ENCODE measurements at regions not wholly inside any gene's neighbourhood (a gene's known extent, or its start where the extent isn't known, plus 50 kb on each side); places are given as distances from the start of the nearest gene placed in this dataset.
"Not testable (repeated sequence)": the region's sequence is repeated elsewhere in the genome, so short reads cannot be mapped to it uniquely, and the experiment has no call there.

DNA sequence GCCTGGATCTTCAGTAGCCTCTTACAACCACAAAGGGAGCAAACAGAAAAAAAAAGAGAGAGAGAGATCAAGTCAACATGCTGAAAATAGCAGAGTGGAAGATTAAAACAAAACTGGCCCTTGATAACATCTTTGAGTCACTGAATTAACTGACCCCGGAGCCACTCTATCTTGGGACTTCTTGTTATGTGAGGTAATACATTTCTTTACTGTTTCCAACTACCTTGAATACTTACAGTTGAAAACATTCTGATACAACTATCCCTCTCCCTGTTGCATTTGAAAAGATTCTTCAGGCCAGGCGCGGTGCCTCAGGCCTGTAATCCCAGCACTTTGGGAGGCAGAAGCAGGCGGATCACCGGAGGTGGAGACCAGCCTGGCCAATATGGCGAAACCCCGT lies 208.1 kb downstream of the MEMO1 start:
- DNase-seq (ENCODE audit: low read depth, low spot score), result no peak
- CTCF ChIA-PET, result no interaction called here
- no peak overlapping the region for H3K4me3 ChIP-seq (ENCODE audit: low read depth, low read length)
- TF ChIP-seq, protein P1, sequence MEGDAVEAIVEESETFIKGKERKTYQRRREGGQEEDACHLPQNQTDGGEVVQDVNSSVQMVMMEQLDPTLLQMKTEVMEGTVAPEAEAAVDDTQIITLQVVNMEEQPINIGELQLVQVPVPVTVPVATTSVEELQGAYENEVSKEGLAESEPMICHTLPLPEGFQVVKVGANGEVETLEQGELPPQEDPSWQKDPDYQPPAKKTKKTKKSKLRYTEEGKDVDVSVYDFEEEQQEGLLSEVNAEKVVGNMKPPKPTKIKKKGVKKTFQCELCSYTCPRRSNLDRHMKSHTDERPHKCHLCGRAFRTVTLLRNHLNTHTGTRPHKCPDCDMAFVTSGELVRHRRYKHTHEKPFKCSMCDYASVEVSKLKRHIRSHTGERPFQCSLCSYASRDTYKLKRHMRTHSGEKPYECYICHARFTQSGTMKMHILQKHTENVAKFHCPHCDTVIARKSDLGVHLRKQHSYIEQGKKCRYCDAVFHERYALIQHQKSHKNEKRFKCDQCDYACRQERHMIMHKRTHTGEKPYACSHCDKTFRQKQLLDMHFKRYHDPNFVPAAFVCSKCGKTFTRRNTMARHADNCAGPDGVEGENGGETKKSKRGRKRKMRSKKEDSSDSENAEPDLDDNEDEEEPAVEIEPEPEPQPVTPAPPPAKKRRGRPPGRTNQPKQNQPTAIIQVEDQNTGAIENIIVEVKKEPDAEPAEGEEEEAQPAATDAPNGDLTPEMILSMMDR (IDR thresholded peaks at IDR 0.05; ENCODE audit: insufficient read depth, low read length, missing control alignments), result no peak
- POLR2A ChIA-PET, result no interaction called here

DNA sequence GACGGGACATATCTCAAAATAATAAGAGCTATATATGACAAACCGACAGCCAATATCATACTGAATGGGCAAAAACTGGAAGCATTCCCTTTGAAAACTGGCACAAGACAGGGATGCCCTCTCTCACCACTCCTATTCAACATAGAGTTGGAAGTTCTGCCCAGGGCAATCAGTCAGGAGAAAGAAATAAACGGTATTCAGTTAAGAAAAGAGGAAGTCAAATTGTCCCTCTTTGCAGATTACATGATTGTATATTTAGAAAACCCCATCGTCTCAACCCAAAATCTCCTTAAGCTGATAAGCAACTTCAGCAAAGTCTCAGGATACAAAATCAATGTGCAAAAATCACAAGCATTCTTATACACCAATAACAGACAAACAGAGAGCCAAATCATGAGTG lies 211.5 kb downstream of the MEMO1 start:
- H3K4me3 ChIP-seq (ENCODE audit: low read depth, low read length); CTCF ChIA-PET; POLR2A ChIA-PET; DNase-seq (ENCODE audit: low read depth, low spot score): not testable (repeated sequence)

DNA sequence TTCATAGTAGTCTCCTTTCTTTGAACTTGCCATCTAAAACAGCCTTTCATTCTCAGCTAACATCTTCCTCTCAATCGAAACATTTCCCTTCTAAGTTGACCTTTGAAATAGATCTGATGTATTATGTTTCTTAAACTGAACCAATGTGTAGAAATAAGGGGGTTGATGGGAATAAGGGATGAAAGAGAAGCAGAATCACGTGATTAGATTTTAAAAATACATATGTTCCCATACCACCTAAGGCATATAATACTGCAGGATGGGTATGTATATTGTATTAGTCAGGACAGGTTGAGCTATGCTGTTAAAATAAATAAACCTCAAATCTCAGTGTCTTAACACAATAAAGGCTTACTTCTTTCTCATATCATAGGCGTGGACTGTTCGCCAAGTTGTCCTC lies 207.5 kb upstream of the SRD5A2 start:
- CTCF ChIA-PET, result no interaction called here

DNA sequence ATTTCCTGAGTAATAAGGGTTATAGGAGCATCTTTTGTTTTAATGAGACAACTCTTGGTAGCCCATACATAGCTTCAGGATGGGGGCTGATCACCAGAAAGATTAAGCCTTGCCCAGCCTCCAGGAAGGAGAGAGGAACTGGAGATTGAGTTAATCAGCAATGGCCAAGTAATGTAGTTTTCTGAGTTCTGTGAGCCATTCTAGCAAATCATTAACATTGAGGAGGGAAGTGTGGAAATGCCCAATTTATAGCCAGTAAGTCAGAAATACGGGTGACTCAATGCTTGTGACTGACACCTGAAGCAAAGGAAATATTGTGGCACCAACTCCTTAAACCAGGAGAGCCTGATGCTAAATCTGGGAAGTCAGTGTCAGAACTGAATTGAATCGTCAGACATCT lies 205.1 kb upstream of the SRD5A2 start:
- DNase-seq (ENCODE audit: low read depth, low spot score), result no peak
- CTCF ChIA-PET, result no interaction called here
- TF ChIP-seq, protein P1 (IDR thresholded peaks at IDR 0.05; ENCODE audit: insufficient read depth, low read length, missing control alignments), result no peak
- POLR2A ChIA-PET, result no interaction called here
- no peak overlapping the region for H3K4me3 ChIP-seq (ENCODE audit: low read depth, low read length)

More for the DNA sequence above, 207.5 kb upstream of the SRD5A2 start:
- TF ChIP-seq, protein P1 (IDR thresholded peaks at IDR 0.05; ENCODE audit: insufficient read depth, low read length, missing control alignments), result no peak
- POLR2A ChIA-PET, result no interaction called here
- no peak overlapping the region for H3K4me3 ChIP-seq (ENCODE audit: low read depth, low read length)
- no peak for DNase-seq (ENCODE audit: low read depth, low spot score)

DNA sequence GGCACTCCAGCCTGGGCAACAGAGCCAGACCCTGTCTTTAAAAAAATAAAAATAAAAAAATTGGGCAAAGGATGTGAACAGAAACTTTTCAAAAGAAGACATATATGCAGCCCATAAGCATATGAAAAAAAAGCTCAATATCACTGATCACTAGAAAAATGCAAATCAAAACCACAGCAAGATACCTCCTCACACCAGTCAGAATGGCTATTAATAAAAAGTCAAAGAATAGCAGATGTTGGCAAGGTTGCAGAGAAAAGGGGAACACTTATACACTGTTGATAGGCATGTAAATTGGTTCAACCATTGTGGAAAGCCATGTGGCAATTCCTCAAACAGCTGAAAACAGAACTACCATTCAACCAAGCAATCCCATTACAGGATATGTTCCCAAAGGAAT lies 204.1 kb upstream of the SRD5A2 start:
- POLR2A ChIA-PET, result no interaction called here
- CTCF ChIA-PET, result no interaction called here
- no peak overlapping the region for H3K4me3 ChIP-seq (ENCODE audit: low read depth, low read length)
- no peak for DNase-seq (ENCODE audit: low read depth, low spot score)
- TF ChIP-seq, protein P1 (IDR thresholded peaks at IDR 0.05; ENCODE audit: insufficient read depth, low read length, missing control alignments), result no peak

DNA sequence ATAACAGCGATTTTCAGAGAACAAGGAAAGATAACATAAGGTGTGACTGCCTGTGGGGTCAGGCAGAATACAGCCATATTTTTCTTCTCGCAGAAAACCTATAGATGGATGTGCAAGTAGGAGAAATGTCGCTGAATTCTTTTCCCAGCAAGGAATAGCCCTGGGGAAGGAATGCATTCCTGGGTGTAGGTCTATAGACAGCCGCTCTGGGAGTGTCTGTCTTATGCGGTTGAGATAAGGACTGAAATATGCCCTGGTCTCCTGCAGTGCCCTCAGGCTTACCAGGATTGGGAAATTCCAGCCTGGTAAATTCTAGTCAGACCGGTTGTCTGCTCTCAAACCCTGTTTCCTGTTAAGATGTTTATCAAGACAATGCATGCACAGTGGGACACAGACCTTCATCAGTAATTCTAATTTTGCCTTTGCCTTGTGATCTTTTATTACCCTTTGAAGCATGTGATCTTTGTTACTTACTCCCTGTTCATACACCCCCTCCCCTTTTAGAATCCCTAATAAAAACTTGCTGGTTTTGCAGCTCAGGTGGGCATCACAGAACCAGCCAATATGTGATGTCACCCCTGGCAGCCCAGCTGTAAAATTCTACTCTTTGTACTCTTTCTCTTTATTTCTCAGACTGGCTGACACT lies 202.8 kb upstream of the SRD5A2 start:
- CTCF ChIA-PET; H3K4me3 ChIP-seq (ENCODE audit: low read depth, low read length); DNase-seq (ENCODE audit: low read depth, low spot score); POLR2A ChIA-PET: not testable (repeated sequence)

DNA sequence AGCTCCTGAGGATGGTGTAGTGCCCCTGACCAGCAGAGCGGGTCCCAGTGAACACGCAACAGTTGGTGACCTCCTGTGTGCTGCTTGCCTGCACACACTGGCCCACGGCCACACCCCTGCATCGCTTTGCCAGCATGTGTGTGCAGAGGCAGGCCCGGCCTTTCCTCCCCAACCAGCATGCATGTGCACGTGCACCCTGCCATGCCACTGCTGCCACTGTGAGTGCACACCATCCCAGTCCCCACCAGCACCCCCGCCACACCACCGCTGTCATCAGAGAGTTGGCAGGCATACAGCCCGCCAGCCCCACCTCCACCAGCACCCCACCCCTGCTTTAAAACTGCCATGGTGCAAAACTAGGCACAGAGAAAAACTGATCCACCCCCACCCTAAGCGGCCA lies 197.4 kb upstream of the SRD5A2 start:
- POLR2A ChIA-PET, result no interaction called here
- DNase-seq (ENCODE audit: low read depth, low spot score), result no peak
- CTCF ChIA-PET, result no interaction called here
- H3K4me3 ChIP-seq (ENCODE audit: low read depth, low read length), result no peak overlapping the region
- TF ChIP-seq, protein P1 (IDR thresholded peaks at IDR 0.05; ENCODE audit: insufficient read depth, low read length, missing control alignments), result no peak

Data from AG04449 (cell line).